Effector CD4-positive, alpha-beta T cell (primary cell): ENCODE measurements at regions not wholly inside any gene's neighbourhood (a gene's known extent, or its start where the extent isn't known, plus 50 kb on each side); places are given as distances from the start of the nearest gene placed in this dataset.
"Not testable (repeated sequence)": the region's sequence is repeated elsewhere in the genome, so short reads cannot be mapped to it uniquely, and the experiment has no call there.

Experiments used
- DNase-seq: peaks from one replicate; pipeline ENCODE4 v3.0.0-alpha.2; 2020

GRCh38 chr4:57199267-57199666 is 89.1 kb upstream of the IGFBP7 start:
- DNase-seq, result no peak

DNA sequence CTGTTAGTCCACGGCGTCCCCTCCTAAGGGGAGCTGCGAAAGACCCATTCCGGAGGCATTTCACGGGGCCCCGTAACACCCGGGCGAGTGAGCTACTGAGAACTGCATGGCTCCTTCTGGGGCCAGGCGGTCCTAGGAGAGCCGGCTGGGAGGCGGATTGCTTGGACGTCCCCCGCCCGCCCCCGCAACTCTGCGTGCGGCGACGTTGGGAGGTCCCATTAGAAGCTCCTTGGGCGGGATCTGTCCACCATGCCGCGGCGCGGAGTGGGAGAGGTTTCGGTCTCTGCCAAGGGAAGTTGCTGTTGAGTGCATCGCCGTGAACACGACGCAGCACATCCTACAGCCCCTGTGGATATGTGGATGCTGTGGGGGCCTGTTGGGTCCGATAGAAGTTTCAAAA is 85.4 kb upstream of the IGFBP7 start:
- DNase-seq, result no peak

GRCh38 chr4:57194068-57194611 is 84.0 kb upstream of the IGFBP7 start:
- no peak for DNase-seq

DNA sequence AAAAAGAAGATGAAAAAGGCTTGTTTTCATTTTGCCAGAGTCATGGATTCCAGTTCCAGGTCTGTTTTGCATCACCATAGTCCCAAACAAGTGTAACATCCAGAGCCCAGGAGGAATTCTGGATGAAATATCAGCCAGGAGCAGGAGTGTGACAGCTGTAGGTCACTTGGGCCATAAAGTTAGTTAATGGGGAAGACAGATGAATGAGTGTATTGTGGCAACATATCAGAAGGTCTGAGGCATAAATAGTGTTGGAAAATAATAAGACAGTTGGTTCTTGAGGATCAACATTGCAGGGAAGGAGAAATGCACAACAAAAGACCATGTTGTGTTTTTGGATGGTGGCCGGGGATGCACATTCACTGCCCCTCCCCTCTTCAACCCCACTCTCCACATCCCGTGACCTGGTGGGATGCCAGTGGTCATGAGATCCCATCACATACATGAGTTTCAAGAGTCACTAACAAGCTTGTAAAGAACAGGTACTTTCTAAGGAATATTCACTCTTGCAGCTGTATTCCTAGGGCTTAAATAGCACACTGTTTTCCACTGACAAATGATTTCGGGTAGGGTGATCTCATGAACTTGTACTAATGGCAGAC is 83.1 kb upstream of the IGFBP7 start:
- DNase-seq, result no peak

- DNase-seq, result no peak
These were observed 81.4 kb upstream of the IGFBP7 start for GRCh38 chr4:57191523-57192034.

DNA sequence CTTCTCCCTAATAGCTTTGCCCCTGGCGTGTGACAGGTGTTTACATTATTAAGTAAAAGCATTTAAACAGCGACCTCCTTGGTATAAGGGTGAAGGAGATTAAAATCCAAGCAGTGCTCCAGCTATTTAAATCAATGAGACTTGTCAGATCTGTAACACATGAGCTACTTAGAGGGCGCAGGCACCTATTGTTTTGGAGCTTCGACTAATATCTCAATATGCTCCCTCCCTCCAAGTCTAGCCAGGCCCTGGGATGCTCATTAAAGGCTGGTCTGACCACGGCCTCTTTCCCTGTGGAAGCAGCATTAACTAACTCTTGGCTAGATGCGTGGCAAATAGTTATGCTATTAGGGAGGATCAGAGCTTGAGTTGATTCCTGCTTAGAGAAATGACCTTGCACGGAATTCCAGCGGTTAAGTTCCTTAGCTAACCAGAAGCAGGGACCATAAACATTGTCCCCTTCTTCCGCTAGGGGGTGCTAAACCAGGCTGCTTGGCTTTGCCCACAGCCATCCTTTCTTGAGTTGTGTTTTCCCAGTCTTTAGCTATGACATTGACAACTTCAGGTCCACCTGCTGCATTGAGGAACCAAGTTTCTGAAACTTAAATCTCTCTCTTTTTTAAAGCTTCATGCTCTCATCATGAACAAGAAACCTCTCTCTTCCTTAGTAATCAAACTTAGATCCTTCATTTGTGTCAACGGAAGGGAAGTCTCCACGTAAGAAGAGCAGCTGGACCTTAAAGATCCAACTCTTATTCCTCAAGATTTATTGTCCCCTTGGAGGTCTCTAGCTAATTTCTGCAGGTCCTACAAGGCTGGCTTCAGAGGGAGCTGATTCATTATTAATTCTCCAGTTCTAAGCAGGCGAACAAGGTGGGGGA is 80.7 kb upstream of the IGFBP7 start:
- DNase-seq, result no peak

DNA sequence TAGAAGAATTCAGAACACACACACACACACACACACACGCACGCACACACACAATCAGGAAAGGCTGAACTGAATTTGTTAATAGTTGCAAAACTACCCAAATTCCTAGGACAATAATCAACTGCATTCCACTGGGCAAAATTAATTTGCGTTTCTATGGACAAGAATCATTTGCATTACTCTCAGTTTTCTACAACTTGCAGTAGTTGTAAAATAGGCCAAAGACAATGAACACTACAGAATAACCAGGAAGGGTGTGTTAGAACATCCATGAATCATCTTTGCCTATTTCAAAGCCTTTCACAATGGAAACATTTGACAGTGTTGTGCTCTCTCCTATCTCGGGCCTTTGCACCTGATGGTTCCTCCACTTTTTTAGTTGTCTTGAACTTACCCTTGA is 77.1 kb upstream of the IGFBP7 start:
- no peak for DNase-seq

- DNase-seq, result no peak
These were observed 74.3 kb upstream of the IGFBP7 start for GRCh38 chr4:57184378-57185029.

DNA sequence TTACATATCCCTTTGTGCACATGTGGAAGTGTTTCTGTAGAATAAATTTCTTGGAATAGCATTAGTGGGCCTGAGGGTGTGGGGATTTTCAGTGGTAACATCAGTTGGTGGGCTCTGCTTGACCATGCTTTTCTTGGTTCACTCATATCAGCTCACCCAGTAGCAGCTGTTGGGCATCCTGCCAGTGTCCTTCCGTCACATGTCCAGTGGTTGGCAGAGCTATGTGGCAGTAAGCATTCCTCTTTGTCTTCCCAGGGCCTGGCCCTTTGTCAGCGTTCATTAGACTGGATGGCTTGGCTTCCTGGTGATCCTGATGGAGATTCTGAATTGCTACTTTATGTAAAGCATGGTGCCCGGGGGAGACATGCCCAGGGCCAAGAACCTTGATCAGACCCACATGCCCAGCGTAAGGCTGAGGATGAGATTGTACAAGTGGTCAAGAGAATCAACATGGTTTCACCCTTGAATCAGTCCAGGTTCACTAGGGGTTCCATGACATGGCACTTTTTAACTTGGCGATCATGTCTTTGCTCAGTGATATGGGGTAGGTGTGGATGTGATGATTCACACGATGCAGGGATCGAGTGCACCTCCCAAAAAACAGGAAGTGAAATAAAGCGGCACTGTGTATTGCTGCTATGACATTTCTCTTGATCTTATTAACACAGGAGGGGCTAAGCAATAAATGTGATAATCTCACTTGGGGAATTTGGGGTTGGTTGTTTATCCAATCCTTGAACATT is 72.1 kb upstream of the IGFBP7 start:
- DNase-seq, result no peak

DNA sequence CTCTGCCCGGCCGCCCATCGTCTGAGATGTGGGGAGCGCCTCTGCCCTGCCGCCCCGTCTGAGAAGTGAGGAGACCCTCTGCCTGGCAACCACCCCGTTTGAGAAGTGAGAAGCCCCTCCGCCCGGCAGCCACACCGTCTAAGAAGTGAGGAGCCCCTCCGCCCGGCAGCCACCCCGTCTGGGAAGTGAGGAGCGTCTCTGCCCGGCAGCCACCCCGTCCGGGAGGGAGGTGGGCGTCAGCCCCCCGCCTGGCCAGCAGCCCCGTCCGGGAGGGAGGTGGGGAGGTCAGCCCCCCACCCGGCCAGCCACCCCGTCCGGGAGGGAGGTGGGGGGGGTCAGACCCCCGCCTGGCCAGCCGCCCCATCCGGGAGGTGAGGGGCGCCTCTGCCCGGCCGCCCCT is 63.0 kb upstream of the IGFBP7 start:
- DNase-seq, result not testable (repeated sequence)

DNA sequence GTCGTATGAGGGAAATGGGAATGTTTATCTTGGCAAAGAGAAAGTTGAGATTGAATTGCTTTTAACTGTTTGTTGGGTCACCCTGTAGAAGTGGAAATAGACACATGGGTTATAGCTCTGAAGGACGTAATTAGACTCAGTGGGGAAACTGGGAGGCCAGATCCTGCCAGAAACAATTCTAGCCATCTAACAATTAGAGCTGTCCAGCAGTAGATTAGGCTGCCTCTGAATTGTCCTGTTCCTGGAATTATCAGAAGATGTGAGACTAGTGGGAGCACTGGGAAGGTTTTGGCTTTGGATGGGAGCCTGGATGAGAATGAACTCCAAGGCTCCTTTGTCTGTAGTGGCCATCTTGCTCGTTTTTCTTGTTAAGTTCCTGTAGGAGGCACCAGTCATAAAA is 61.9 kb upstream of the IGFBP7 start:
- DNase-seq, result no peak

- DNase-seq, result no peak
These were observed 58.8 kb upstream of the IGFBP7 start for GRCh38 chr4:57168982-57169381.

GRCh38 chr4:57163530-57164459 is 53.6 kb upstream of the IGFBP7 start:
- peak; percentile 35 for DNase-seq

DNA sequence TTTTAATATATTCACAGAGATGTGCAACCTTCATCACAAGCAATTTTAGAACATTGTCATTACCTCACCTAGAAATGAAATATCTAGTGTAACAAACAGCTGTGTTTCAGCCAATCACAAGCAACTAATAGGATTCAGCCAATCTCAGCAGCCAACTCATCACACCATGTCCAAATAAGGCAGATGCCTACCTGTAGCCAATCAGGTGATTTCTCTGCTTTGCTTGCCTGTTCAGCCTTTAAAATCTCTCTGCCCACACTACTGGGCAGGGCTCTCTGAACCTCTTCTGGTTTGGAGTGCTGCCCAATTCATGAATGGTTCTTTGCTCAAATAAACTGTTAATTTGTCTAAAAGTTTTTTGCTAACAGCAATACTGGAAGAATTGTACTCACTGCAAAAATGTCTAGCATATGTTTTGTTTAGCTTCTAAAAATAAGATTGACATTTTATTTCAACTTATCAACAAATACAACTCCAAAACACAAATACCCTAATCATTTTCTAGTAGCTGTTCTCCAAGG is 52.4 kb upstream of the IGFBP7 start:
- DNase-seq, result no peak
